GM10248 (cell line): ENCODE measurements at regions not wholly inside any gene's neighbourhood (a gene's known extent, or its start where the extent isn't known, plus 50 kb on each side); places are given as distances from the start of the nearest gene placed in this dataset.
"Not testable (repeated sequence)": the region's sequence is repeated elsewhere in the genome, so short reads cannot be mapped to it uniquely, and the experiment has no call there.

Source experiments
- CTCF ChIA-PET: fragments of 300-600 bp; sonication (Branson Sonifier 250); formaldehyde crosslinking; extraction: SDS; loops from one replicate; lab custom pipeline; 2021; ENCODE audit warnings: antibody characterized with exemption; lab: Yijun Ruan, JAX
- POLR2A ChIA-PET: fragments of 350-650 bp; sonication (Branson Sonifier 250); formaldehyde crosslinking; extraction: SDS; loops from one replicate; lab custom pipeline; 2020; ENCODE audit warnings: antibody characterized with exemption; lab: Yijun Ruan, JAX
- DNase-seq: peaks from one replicate; pipeline ENCODE4 v3.0.0; 2012; ENCODE audit errors: extremely low spot score
- TF ChIP-seq, protein P1 (sequence below): IDR thresholded peaks from 2 replicates; pipeline ENCODE4 v1.5.1; 2012; ENCODE audit warnings: mild to moderate bottlenecking, low read depth; ENCODE audit errors: extremely low read depth, missing control alignments, control extremely low read depth

DNA sequence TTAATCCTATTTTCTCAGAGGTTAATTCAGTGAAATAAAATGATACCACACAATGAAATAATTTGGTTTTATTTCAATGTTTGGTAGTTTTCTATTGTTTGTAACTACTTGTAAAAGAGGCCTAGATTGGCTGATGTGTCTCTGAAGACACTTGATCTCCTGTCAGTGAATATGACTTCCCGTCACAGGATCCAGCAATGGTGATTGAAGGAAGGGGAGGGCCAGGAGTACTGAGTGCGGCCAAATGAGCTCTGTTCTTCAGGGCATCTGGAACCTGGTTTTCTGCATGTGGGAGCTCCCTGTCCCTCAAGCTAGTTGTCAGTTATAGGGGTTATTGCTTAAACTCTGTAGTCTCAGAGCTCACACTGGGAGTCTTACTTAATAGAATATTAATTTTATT, 86.5 kb upstream of the OTUD4 start:
- TF ChIP-seq, protein P1, sequence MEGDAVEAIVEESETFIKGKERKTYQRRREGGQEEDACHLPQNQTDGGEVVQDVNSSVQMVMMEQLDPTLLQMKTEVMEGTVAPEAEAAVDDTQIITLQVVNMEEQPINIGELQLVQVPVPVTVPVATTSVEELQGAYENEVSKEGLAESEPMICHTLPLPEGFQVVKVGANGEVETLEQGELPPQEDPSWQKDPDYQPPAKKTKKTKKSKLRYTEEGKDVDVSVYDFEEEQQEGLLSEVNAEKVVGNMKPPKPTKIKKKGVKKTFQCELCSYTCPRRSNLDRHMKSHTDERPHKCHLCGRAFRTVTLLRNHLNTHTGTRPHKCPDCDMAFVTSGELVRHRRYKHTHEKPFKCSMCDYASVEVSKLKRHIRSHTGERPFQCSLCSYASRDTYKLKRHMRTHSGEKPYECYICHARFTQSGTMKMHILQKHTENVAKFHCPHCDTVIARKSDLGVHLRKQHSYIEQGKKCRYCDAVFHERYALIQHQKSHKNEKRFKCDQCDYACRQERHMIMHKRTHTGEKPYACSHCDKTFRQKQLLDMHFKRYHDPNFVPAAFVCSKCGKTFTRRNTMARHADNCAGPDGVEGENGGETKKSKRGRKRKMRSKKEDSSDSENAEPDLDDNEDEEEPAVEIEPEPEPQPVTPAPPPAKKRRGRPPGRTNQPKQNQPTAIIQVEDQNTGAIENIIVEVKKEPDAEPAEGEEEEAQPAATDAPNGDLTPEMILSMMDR, result no peak
- DNase-seq, result no peak
- POLR2A ChIA-PET, result no interaction called here
- CTCF ChIA-PET, result no interaction called here

DNA sequence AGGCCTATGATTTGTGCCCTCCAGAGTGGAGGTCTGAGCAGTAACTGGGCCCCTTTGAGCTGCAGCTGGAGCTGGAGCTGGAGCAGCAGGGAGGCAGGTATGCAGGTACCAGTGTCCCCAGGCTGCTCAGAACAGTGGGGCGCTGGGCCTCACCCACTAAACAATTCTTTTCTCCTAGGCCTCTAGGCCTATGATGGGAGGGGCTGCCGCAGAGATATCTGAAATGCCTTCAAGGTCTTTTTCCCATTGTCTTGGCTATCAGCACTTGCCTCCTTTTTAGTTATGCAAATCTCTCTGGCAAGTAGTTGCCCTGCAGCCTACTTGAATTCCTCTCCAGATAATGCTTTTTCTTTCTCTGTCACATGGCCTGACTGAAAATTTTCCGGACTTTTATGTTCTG, 79.7 kb upstream of the OTUD4 start:
- DNase-seq, result no peak
- ChIA-PET CTCF (interaction anchor here (1.0 kb wide), 1 partner anchor 26 kb away, joined by 3 read pairs; no protein-coding TSS in a partner anchor), POLR2A (no interaction called here)
- TF ChIP-seq, protein P1, result no peak

DNA sequence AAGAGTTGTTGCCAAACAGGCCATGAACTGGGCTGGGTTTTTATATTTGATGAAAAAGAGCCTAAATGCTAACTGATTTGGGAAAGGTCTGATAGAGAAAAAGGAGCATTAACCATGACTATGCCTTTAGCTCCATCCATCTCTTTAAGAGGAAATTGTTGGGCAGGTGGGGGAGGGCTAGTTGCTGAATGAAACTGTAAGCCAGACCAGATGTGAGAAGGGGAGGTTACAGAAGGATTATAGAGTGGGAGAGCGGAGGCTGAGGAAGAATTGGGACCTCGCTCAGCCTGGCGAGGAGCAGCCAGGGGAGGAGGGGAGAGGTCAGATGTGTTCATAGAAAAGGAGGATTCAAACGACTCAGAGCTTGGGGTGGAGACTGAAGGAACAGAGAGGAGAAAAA, 74.9 kb upstream of the OTUD4 start:
- CTCF ChIA-PET, result interaction anchor here (0.8 to 1.1 kb wide), 2 partner anchors 10 to 22 kb away, joined by 3 read pairs; no protein-coding TSS in a partner anchor
- POLR2A ChIA-PET, DNase-seq: not testable (repeated sequence)

DNA sequence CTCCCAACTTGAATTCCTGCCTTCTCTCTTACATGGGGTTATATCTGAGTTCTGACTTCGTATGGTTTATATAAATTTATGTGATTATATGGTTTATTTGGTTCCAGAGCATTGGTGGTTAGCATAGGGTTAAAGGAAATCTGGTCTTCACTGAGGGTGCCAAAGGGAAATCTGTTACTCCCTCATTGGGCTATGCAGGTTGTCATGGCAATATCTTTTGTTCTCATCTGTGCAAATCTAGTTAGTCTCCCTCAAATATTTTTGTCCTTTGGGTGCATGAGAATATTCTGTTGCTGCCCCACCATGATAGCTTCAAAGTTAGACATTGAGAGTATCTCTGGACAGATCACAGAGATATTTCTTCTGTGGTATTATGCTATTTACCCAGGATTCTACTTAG, 71.8 kb upstream of the OTUD4 start:
- CTCF ChIA-PET, result interaction anchor here (1.7 kb wide), 1 partner anchor 18 kb away, joined by 7 read pairs; no protein-coding TSS in a partner anchor
- POLR2A ChIA-PET, result no interaction called here
- no peak for DNase-seq
- TF ChIP-seq, protein P1, result no peak

DNA sequence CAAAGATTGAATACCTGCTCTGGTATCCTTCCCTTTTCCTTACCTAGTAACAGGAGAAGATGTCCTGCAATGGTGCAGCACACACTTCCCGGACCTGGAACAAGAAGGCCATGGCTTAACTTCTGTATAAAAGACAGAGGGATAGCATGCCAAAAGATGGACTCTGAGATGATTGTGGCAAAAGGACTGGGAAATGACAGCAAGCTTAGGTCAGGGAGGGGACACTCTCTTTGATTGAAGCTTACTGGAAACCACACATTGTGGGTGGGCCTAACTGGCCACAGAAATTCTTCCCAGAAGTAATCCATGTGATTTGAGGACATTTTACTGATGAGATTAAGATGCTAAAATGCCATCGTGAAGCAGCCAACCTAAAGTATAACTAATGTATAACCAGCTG, 71.0 kb upstream of the OTUD4 start:
- TF ChIP-seq, protein P1, result no peak
- POLR2A ChIA-PET, result no interaction called here
- CTCF ChIA-PET, result interaction anchor here (1.7 kb wide), 1 partner anchor 18 kb away, joined by 7 read pairs; no protein-coding TSS in a partner anchor
- no peak for DNase-seq

DNA sequence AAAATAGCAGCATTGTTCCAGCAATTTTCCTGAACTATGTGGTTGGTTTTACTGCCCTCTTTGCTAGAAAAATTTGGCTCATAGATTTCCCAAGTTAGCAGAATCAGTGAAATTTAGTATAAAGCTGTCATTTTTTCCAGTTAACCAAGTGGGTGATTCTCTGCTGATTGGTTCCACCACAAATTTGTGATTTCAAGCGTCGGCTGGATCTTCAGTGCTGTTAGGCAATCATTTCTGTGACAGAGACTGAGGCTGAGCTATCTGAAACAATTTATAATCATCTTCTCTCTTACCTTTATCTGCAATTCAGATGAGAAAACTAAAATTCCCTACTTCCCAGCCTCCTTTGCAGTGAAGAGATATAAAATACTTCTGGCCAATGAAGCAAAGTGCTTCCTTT, 68.6 kb upstream of the OTUD4 start:
- CTCF ChIA-PET, result no interaction called here
- DNase-seq, result no peak

DNA sequence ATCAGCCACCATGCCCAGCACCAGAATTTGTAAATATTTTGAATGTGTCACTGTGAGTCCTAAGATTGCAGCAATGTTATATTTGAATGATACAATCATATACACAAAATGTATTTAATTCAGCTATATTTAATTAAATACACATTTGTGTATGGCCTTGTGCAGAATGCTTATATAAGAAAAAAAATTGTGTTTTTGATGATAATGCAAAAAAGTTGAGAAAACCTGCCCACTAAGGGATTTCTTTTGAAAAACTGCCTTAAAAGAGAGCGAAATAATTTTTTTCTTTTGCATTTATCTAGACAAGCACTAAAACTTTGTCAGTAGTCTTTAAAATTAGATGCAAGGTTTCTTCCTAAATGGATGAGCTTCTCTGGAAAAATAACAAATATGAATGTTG, 68.1 kb upstream of the OTUD4 start:
- ChIA-PET CTCF (no interaction called here), POLR2A (interaction anchor here (0.7 kb wide), 1 partner anchor 1035 kb away, joined by 6 read pairs; no protein-coding TSS in a partner anchor)
- TF ChIP-seq, protein P1, result no peak
- no peak for DNase-seq

More for the DNA sequence above, 68.6 kb upstream of the OTUD4 start:
- POLR2A ChIA-PET, result no interaction called here
- TF ChIP-seq, protein P1, result no peak
